GM23338 (cell line): ENCODE measurements at regions not wholly inside any gene's neighbourhood (a gene's known extent, or its start where the extent isn't known, plus 50 kb on each side); places are given as distances from the start of the nearest gene placed in this dataset.
A peak's percentile ranks its signal among the peaks of the same experiment; 100 is the strongest.

Experiments used
- ATAC-seq: fragments of 200-7000 bp; cut with Tn5 transposase; 3 replicates; pipeline ENCODE4 v1.9.1; 2020
- DNase-seq: peaks from one replicate; pipeline ENCODE4 v3.0.0-alpha.2; 2015; ENCODE audit warnings: low spot score
- H2AFZ ChIP-seq: fragments of 200-600 bp; sonication (generic); 2 replicates; pipeline ENCODE4 v1.8.0; 2016; ENCODE audit warnings: antibody characterized with exemption, mild to moderate bottlenecking, moderate library complexity
- H3F3A ChIP-seq: fragments of 200-600 bp; sonication (generic); replicated peaks from 2 replicates; pipeline ENCODE4 v1.8.0; 2017; ENCODE audit warnings: antibody characterized with exemption, mixed run types, low read depth
- H3K27ac ChIP-seq: fragments of 200-600 bp; sonication (generic); 2 replicates; pipeline ENCODE4 v1.6.1; 2016; ENCODE audit warnings: low read depth
- H3K27me3 ChIP-seq: fragments of 200-600 bp; sonication (generic); 2 replicates; pipeline ENCODE4 v1.8.0; 2016; ENCODE audit warnings: mild to moderate bottlenecking, mixed run types, moderate library complexity; ENCODE audit not compliant: insufficient read depth
- H3K36me3 ChIP-seq: fragments of 200-600 bp; sonication (generic); 2 replicates; pipeline ENCODE4 v1.8.0; 2016; ENCODE audit warnings: mild to moderate bottlenecking; ENCODE audit not compliant: insufficient read depth
- H3K4me1 ChIP-seq: fragments of 200-600 bp; sonication (generic); 2 replicates; pipeline ENCODE4 v1.8.0; 2016; ENCODE audit warnings: mild to moderate bottlenecking, moderate library complexity; ENCODE audit not compliant: insufficient read depth
- H3K4me2 ChIP-seq: fragments of 200-600 bp; sonication (generic); 2 replicates; pipeline ENCODE4 v1.7.1; 2017; ENCODE audit warnings: mixed run types
- H3K4me3 ChIP-seq: fragments of 200-600 bp; sonication (generic); 2 replicates; pipeline ENCODE4 v1.6.1; 2016; ENCODE audit warnings: mixed run types
- H3K79me2 ChIP-seq: fragments of 200-600 bp; sonication (generic); replicated peaks from 2 replicates; pipeline ENCODE4 v1.8.0; 2017; ENCODE audit warnings: mild to moderate bottlenecking; ENCODE audit not compliant: insufficient read depth
- H3K9me2 ChIP-seq: fragments of 200-600 bp; sonication (generic); 2 replicates; pipeline ENCODE4 v1.8.0; 2017; ENCODE audit not compliant: insufficient read depth
- H4K20me1 ChIP-seq: fragments of 200-600 bp; sonication (generic); replicated peaks from 2 replicates; pipeline ENCODE4 v1.8.0; 2017; ENCODE audit warnings: mild to moderate bottlenecking; ENCODE audit not compliant: insufficient read depth
- H3K27ac Mint-ChIP-seq: 2 replicates; pipeline ENCODE4 v1.8.0; 2020; ENCODE audit warnings: inconsistent platforms, mild to moderate bottlenecking, moderate library complexity, mixed read lengths
- H3K27me3 Mint-ChIP-seq: 3 replicates; pipeline ENCODE4 v1.8.0; 2022; ENCODE audit warnings: low read depth, mild to moderate bottlenecking, moderate library complexity, mixed read lengths, inconsistent platforms; ENCODE audit not compliant: insufficient read depth, poor library complexity
- H3K36me3 Mint-ChIP-seq: 3 replicates; pipeline ENCODE4 v1.8.0; 2021; ENCODE audit warnings: low read depth, mild to moderate bottlenecking, inconsistent platforms, moderate library complexity, mixed read lengths
- H3K4me1 Mint-ChIP-seq: 3 replicates; pipeline ENCODE4 v1.8.0; 2020; ENCODE audit warnings: mild to moderate bottlenecking, inconsistent platforms, mixed read lengths
- H3K4me3 Mint-ChIP-seq: 3 replicates; pipeline ENCODE4 v1.8.0; 2021; ENCODE audit warnings: moderate library complexity, mild to moderate bottlenecking, inconsistent platforms, mixed read lengths
- H3K9me3 Mint-ChIP-seq: 3 replicates; pipeline ENCODE4 v1.8.0; 2020; ENCODE audit warnings: moderate library complexity, mild to moderate bottlenecking, inconsistent platforms, mixed read lengths
- JUNB ChIP-seq: IDR thresholded peaks from one replicate; pipeline ENCODE4 v1.6.1; 2016; ENCODE audit warnings: antibody characterized with exemption; ENCODE audit not compliant: unreplicated experiment
- POLR2AphosphoS5 ChIP-seq: IDR thresholded peaks from 2 replicates; pipeline ENCODE4 v1.6.1; 2016; ENCODE audit warnings: antibody characterized with exemption, low read depth
- STAT1 ChIP-seq: IDR thresholded peaks from one replicate; pipeline ENCODE4 v1.6.1; 2016; ENCODE audit warnings: antibody characterized with exemption; ENCODE audit not compliant: unreplicated experiment
- ZNF114 ChIP-seq: fragments of 250-450 bp; sonication (Bioruptor Pico); IDR thresholded peaks from 2 replicates; pipeline ENCODE4 v1.5.0; 2020; ENCODE audit warnings: mild to moderate bottlenecking, moderate library complexity
- ZNF331 ChIP-seq: fragments of 250-450 bp; sonication (Bioruptor Pico); IDR thresholded peaks from 2 replicates; pipeline ENCODE4 v1.5.0; 2020; ENCODE audit warnings: low read depth, mild to moderate bottlenecking, moderate library complexity
- ZNF462 ChIP-seq: fragments of 250-450 bp; sonication (Bioruptor Pico); IDR thresholded peaks from 2 replicates; pipeline ENCODE4 v1.5.0; 2020; ENCODE audit warnings: mild to moderate bottlenecking, moderate library complexity

DNA sequence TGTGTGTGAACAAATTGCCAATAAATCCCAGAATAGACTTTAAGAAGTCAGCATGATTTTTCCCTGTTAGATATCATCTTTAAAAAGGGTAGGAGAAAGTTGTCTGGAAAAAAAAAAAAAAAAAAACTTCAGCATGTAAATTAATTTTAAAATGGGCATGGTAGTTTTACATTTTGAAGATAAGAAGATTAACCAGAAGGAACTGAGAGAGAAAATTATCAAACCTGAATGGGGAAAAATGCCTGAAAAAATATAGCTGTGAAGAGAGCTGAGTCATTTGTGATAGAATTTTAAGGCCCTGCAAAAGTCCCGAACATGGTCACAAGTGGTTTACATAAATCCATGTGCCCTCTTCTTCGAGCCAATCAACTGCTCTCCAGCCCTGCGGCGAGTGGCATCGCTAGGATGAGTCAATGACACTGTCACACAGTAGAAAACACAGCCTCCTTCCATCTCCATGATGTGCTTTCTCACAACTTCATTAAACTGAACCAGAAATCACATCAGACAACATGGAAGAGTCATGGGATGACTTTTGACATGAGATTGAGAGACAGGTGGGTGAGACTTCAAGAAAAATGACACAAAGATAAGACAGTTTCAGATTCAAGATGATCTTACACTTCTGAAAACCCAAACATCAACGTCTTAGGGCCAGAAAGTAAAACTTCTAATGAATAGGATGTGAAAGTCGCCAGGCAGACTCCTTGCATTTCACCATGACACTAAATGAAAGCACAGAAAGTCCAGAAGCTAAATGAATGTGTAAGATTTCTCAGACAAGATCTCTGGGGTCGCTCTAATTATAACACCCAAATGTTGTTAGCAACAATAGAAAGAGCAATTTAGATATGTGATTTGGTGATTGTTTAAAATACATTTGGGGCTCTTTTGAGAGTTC lies 273.0 kb upstream of the ID2 start (continued):
- TF ChIP-seq ZNF462 (CRISPR knock-in tag) (no peak), STAT1 (no peak), POLR2AphosphoS5 (no peak), ZNF331 (CRISPR knock-in tag) (no peak), ZNF114 (CRISPR knock-in tag) (no peak)

DNA sequence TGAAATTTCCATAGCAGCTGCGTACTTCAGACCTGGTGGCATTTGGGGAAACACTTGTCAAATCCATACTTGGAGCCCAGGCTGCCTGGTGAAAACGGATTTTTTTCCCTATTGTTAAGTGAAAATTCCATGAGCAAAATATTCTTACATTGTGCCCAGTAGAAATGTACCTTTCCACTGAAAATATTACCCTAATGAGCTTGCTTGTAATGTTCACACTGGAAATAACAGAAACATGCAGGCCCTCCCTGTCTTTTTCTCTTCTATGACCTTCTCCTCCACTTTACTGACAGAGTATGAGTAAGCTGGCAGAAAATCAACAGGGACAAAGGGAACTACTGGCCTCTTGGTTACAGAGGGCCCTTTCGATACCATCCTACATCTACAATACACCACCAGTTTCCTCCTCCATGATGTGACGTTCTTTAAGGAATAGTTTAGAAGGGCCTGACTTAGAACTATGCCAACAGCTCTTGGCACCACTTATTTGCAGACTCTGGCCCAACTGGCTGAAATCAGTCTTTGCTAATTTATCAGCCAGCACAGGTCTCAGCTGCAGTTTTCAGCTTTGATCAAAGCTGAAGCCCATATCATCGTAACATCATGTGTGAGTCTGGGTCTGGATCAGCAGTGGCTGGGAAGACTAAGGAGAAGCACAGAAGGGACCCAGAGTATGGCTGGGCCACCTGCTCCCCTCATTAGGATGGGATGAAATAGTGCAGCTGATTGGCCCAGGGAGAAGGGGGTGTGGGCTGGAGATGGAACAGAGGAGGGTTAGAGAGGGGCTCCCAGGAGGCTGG lies 272.2 kb upstream of the ID2 start:
- H3K36me3 ChIP-seq = no peaks in the 10 kb centered on the region
- peaks cover 7% of the 10 kb centered on the region; the same call in 2 of the 3 replicates for H3K4me1 Mint-ChIP-seq
- no peaks in the 10 kb centered on the region for H3F3A ChIP-seq
- H3K27ac Mint-ChIP-seq = no peak overlapping the region
- H3K9me2 ChIP-seq = 0 out of 2 replicates have a peak, but pooled peaks cover 9% of the 10 kb centered on the region
- no peaks in the 10 kb centered on the region for H3K36me3 Mint-ChIP-seq
- H2AFZ ChIP-seq = peak overlapping the region; percentile 28; the same call in 1 of the 2 replicates
- H3K27ac ChIP-seq = no peak overlapping the region
- no peaks in the 10 kb centered on the region for H3K27me3 ChIP-seq
- no peaks in the 10 kb centered on the region for H3K79me2 ChIP-seq
- no peak overlapping the region for H3K4me3 ChIP-seq
- DNase-seq = no peak
- no peak overlapping the region for H3K4me2 ChIP-seq
- no peak overlapping the region for H3K4me3 Mint-ChIP-seq
- ATAC-seq = no peak
- peaks cover 1% of the 10 kb centered on the region for H3K27me3 Mint-ChIP-seq
- no peaks in the 10 kb centered on the region for H4K20me1 ChIP-seq
- H3K9me3 Mint-ChIP-seq = peaks cover under 1% of the 10 kb centered on the region; the same call in 1 of the 3 replicates
- H3K4me1 ChIP-seq = no peaks in the 10 kb centered on the region
- TF ChIP-seq JUNB = no peak
- no peak for TF ChIP-seq ZNF462 (CRISPR knock-in tag)
